H1 (cell line): ENCODE measurements at regions not wholly inside any gene's neighbourhood (a gene's known extent, or its start where the extent isn't known, plus 50 kb on each side); places are given as distances from the start of the nearest gene placed in this dataset.

Experiments used
- CTCF ChIA-PET: fragments of 300-600 bp; sonication (Branson Sonifier 250); formaldehyde crosslinking; loops from one replicate; lab custom pipeline; 2021; ENCODE audit not compliant: partially characterized antibody; lab: Charles Lee
- POLR2A ChIA-PET: fragments of 300-600 bp; sonication (Branson Sonifier 250); formaldehyde crosslinking; loops from one replicate; lab custom pipeline; 2021; ENCODE audit warnings: inconsistent platforms; ENCODE audit not compliant: partially characterized antibody; lab: Charles Lee
- DNase-seq, 2 experiments: peaks; one replicate each; pipeline versions ENCODE4 v3.0.0 to v3.0.0-alpha.2; 2010 to 2022; ENCODE audit warnings: low spot score in 2 of 2, low read depth in 1 of 2, mixed read lengths in 1 of 2
- FAIRE-seq: peaks from 2 replicates; lab custom pipeline; 2011; peaks lifted over from hg19 to GRCh38; lab: Jason Lieb, UNC
- H2AFZ ChIP-seq: 2 replicates; pipeline ENCODE4 v1.8.1; 2012; ENCODE audit warnings: low read length, inconsistent platforms
- H2AK5ac ChIP-seq: 2 replicates; pipeline ENCODE4 v1.6.1; 2013; ENCODE audit warnings: low read depth, low read length
- H2BK120ac ChIP-seq: replicated peaks from 2 replicates; pipeline ENCODE3; 2013; ENCODE audit warnings: low read depth, low read length, inconsistent platforms
- H2BK12ac ChIP-seq: 2 replicates; pipeline ENCODE4 v1.6.1; 2013; ENCODE audit warnings: low read depth, low read length
- H2BK15ac ChIP-seq: 2 replicates; pipeline ENCODE4 v1.6.1; 2013; ENCODE audit warnings: low read length
- H2BK20ac ChIP-seq: 2 replicates; pipeline ENCODE4 v1.6.1; 2013; ENCODE audit warnings: low read length
- H2BK5ac ChIP-seq: 2 replicates; pipeline ENCODE4 v1.6.1; 2013; ENCODE audit warnings: low read depth, low read length
- H3K14ac ChIP-seq: 2 replicates; pipeline ENCODE4 v1.6.1; 2013; ENCODE audit warnings: inconsistent platforms; ENCODE audit not compliant: insufficient read length
- H3K18ac ChIP-seq: 2 replicates; pipeline ENCODE4 v1.6.1; 2013; ENCODE audit warnings: low read length; ENCODE audit errors: extremely low read depth
- H3K23ac ChIP-seq: 2 replicates; pipeline ENCODE4 v1.6.1; 2013; ENCODE audit warnings: inconsistent platforms; ENCODE audit not compliant: insufficient read length
- H3K23me2 ChIP-seq: 2 replicates; pipeline ENCODE4 v1.6.1; 2013; ENCODE audit warnings: low read depth, low read length
- H3K27ac ChIP-seq: 2 replicates; pipeline ENCODE4 v1.6.1; 2011; ENCODE audit warnings: low read depth, low read length, inconsistent platforms
- H3K27me3 ChIP-seq, 4 experiments: replicated peaks in 1 of 4; 1 replicate in 1 of 4; 2 replicates in 3 of 4; pipeline versions ENCODE4 v1.6.1 to v1.8.1; 2011 to 2013; ENCODE audit warnings: low read length in 3 of 4, mild to moderate bottlenecking in 3 of 4, inconsistent platforms in 2 of 4, mixed read lengths in 2 of 4, moderate library complexity in 1 of 4; ENCODE audit not compliant: control insufficient read depth in 3 of 4, insufficient read depth in 3 of 4; ENCODE audit errors: extremely low read depth in 1 of 4
- H3K36me3 ChIP-seq, 4 experiments: 2 replicates each; pipeline versions ENCODE4 v1.6.1 to v1.8.1; 2011 to 2013; ENCODE audit warnings: mild to moderate bottlenecking in 4 of 4, low read length in 3 of 4, moderate library complexity in 2 of 4, control low read depth in 1 of 4, inconsistent platforms in 1 of 4; ENCODE audit not compliant: insufficient read depth in 4 of 4, control insufficient read depth in 2 of 4
- H3K4ac ChIP-seq: replicated peaks from 2 replicates; pipeline ENCODE3; 2013; ENCODE audit warnings: low read length, low read depth, mixed read lengths, inconsistent platforms; ENCODE audit not compliant: insufficient read length
- H3K4me1 ChIP-seq, 4 experiments: replicated peaks in 1 of 4; 1 replicate in 1 of 4; 2 replicates in 3 of 4; pipeline versions ENCODE4 v1.6.1 to v1.8.1; 2011 to 2013; ENCODE audit warnings: low read length in 3 of 4, inconsistent platforms in 2 of 4, mixed read lengths in 1 of 4; ENCODE audit not compliant: insufficient read depth in 4 of 4, control insufficient read depth in 3 of 4
- H3K4me2 ChIP-seq, 2 experiments: 2 replicates each; pipeline versions ENCODE4 v1.6.1 to v1.8.1; 2011 to 2013; ENCODE audit warnings: low read depth in 2 of 2, low read length in 2 of 2, control low read depth in 1 of 2, inconsistent platforms in 1 of 2, mild to moderate bottlenecking in 1 of 2; ENCODE audit not compliant: insufficient read depth in 1 of 2
- H3K4me3 ChIP-seq, 4 experiments: fragments of 200-600, 300-600 bp in 1 of 4; sonication (generic), shearing (Covaris generic), sonication (Bioruptor Twin) in 1 of 4; 2 replicates each; pipeline versions ENCODE4 v1.5.1 to v1.8.1; 2011 to 2016; ENCODE audit warnings: low read length in 4 of 4, low read depth in 3 of 4, control low read depth in 2 of 4, inconsistent platforms in 2 of 4, mild to moderate bottlenecking in 2 of 4, mixed read lengths in 1 of 4, moderate library complexity in 1 of 4; ENCODE audit not compliant: insufficient read depth in 2 of 4; ENCODE audit errors: extremely low read depth in 1 of 4
- H3K56ac ChIP-seq: replicated peaks from 2 replicates; pipeline ENCODE3; 2013; ENCODE audit warnings: low read depth, mild to moderate bottlenecking, mixed read lengths, low read length, inconsistent platforms; ENCODE audit not compliant: insufficient read length
- H3K79me1 ChIP-seq: 2 replicates; pipeline ENCODE4 v1.6.1; 2013; ENCODE audit warnings: low read depth, low read length, control low read depth
- H3K79me2 ChIP-seq, 2 experiments: 2 replicates each; pipeline versions ENCODE4 v1.6.1 to v1.8.1; 2012 to 2013; ENCODE audit warnings: low read length in 2 of 2, mild to moderate bottlenecking in 2 of 2, inconsistent platforms in 1 of 2; ENCODE audit not compliant: insufficient read depth in 2 of 2, control insufficient read depth in 1 of 2
- H3K9ac ChIP-seq, 4 experiments: replicated peaks in 1 of 4; 1 replicate in 1 of 4; 2 replicates in 3 of 4; pipeline versions ENCODE4 v1.6.1 to v1.8.1; 2011 to 2013; ENCODE audit warnings: low read depth in 3 of 4, low read length in 3 of 4, control low read depth in 2 of 4, mild to moderate bottlenecking in 2 of 4, moderate library complexity in 2 of 4, inconsistent platforms in 1 of 4; ENCODE audit errors: extremely low read depth in 1 of 4
- H3K9me3 ChIP-seq, 2 experiments: 2 replicates each; pipeline versions ENCODE4 v1.6.1 to v1.8.1; 2012 to 2013; ENCODE audit warnings: mild to moderate bottlenecking in 2 of 2, moderate library complexity in 2 of 2, control low read depth in 1 of 2, inconsistent platforms in 1 of 2, low read depth in 1 of 2, low read length in 1 of 2, mixed read lengths in 1 of 2; ENCODE audit not compliant: insufficient read depth in 2 of 2
- H4K20me1 ChIP-seq, 2 experiments: replicated peaks in 1 of 2; 2 replicates each; pipeline versions ENCODE3 to v1.8.1; 2011 to 2013; ENCODE audit warnings: inconsistent platforms in 2 of 2, low read length in 2 of 2, mild to moderate bottlenecking in 1 of 2; ENCODE audit not compliant: insufficient read depth in 2 of 2, control insufficient read depth in 1 of 2
- H4K5ac ChIP-seq: 2 replicates; pipeline ENCODE4 v1.6.1; 2013; ENCODE audit warnings: low read length, low read depth, mixed read lengths, inconsistent platforms; ENCODE audit not compliant: insufficient read length
- H4K8ac ChIP-seq: 2 replicates; pipeline ENCODE4 v1.8.0; 2013; ENCODE audit warnings: mild to moderate bottlenecking, moderate library complexity, low read length, inconsistent platforms; ENCODE audit not compliant: insufficient read depth; ENCODE audit errors: extremely low read depth
- H4K91ac ChIP-seq: replicated peaks from 2 replicates; pipeline ENCODE3; 2013; ENCODE audit warnings: low read length, mixed read lengths, inconsistent platforms; ENCODE audit not compliant: insufficient read length
- ATF2 ChIP-seq: IDR thresholded peaks from 2 replicates; pipeline ENCODE4 v1.6.1; 2012; ENCODE audit warnings: low read length, inconsistent platforms
- CBX5 ChIP-seq: fragments of 300-800, 300-1000 bp; sonication (generic); IDR thresholded peaks from 2 replicates; pipeline ENCODE4 v1.7.1; 2016; ENCODE audit warnings: antibody characterized with exemption, low read length, low read depth
- CTCF ChIP-seq, 3 experiments: IDR thresholded peaks; 1 replicate in 2 of 3; 2 replicates in 1 of 3; pipeline versions ENCODE4 v1.5.1 to v1.6.1; 2011; ENCODE audit warnings: low read length in 3 of 3, mild to moderate bottlenecking in 3 of 3, inconsistent platforms in 2 of 3, low read depth in 1 of 3, moderate library complexity in 1 of 3; ENCODE audit not compliant: insufficient read depth in 1 of 3; ENCODE audit errors: control extremely low read depth in 1 of 3
- KDM5A ChIP-seq: fragments of 200-600 bp; IDR thresholded peaks from 2 replicates; pipeline ENCODE4 v1.7.1; 2012; ENCODE audit warnings: mild to moderate bottlenecking, low read length, inconsistent platforms, mixed read lengths
- MAFK ChIP-seq: IDR thresholded peaks from 2 replicates; pipeline ENCODE4 v1.6.1; 2012; ENCODE audit warnings: low read depth, mild to moderate bottlenecking, improper control_type of control experiment, low read length
- PHF8 ChIP-seq: fragments of 200-600 bp; sonication (generic); conservative IDR thresholded peaks from 2 replicates; pipeline ENCODE4 v1.7.1; 2012; ENCODE audit warnings: low read depth, mild to moderate bottlenecking, inconsistent platforms, low read length, moderate library complexity
- RBBP5 ChIP-seq: IDR thresholded peaks from 2 replicates; pipeline ENCODE4 v1.7.1; 2012; ENCODE audit warnings: low read depth, mild to moderate bottlenecking, inconsistent platforms, low read length, moderate library complexity, borderline replicate concordance
- SIRT6 ChIP-seq: IDR thresholded peaks from one replicate; pipeline ENCODE4 v1.7.1; 2012; ENCODE audit warnings: low read length, inconsistent platforms
- TEAD4 ChIP-seq: IDR thresholded peaks from 2 replicates; pipeline ENCODE4 v1.6.1; 2012; ENCODE audit warnings: low read depth, low read length, inconsistent platforms, mixed read lengths
- YY1 ChIP-seq: IDR thresholded peaks from 2 replicates; pipeline ENCODE4 v1.6.1; 2011; ENCODE audit warnings: low read depth, mild to moderate bottlenecking, low read length
- whole genome bisulfite sequencing, 2 experiments: shearing (Covaris generic) in 1 of 2; methylation state at CpG; one replicate each; pipeline versions ENCODE4 v1.1.6 to v1.1.7; 2013 to 2015; ENCODE audit warnings: low lambda C conversion rate in 2 of 2, mixed read lengths in 2 of 2, inconsistent platforms in 1 of 2, low coverage in 1 of 2, missing lambda C conversion rate in 1 of 2; ENCODE audit not compliant: insufficient replicate concordance in 2 of 2, insufficient coverage in 1 of 2, insufficient read length in 1 of 2; ENCODE audit errors: extremely low coverage in 1 of 2, missing lambda C conversion rate in 1 of 2; 5-methylcytosine and 5-hydroxymethylcytosine counted together

GRCh38 chr12:47023311-47023710, 56.1 kb upstream of the PCED1B start:
- Histone ChIP-seq H3K4me1 (no peaks in the 10 kb centered on the region), H4K91ac (no peak overlapping the region), H3K18ac (no peak overlapping the region), H4K5ac (no peak overlapping the region), H3K23me2 (no peaks in the 10 kb centered on the region; the same call in 1 of the 2 replicates), H3K79me1 (no peaks in the 10 kb centered on the region), H3K23ac (no peak overlapping the region), H3K4me3 (no peak overlapping the region), H2BK5ac (no peak overlapping the region), H2AFZ (no peak overlapping the region), H2BK15ac (no peak overlapping the region), H2BK120ac (no peak overlapping the region), H2BK12ac (no peak overlapping the region), H4K20me1 (no peaks in the 10 kb centered on the region), H2BK20ac (no peak overlapping the region), H3K9ac (no peak overlapping the region), H4K8ac (no peak overlapping the region), H3K9me3 (no peaks in the 10 kb centered on the region), H3K36me3 (no peaks in the 10 kb centered on the region), H3K14ac (no peak overlapping the region), H3K27ac (no peak overlapping the region), H3K27me3 (no peaks in the 10 kb centered on the region; a peak in 1 of 7 replicates), H3K4me2 (no peak overlapping the region), H3K56ac (no peak overlapping the region), H2AK5ac (no peak overlapping the region), H3K79me2 (no peaks in the 10 kb centered on the region), H3K4ac (no peak overlapping the region)
- FAIRE-seq (no peak), DNase-seq (no peak)
- ChIA-PET CTCF (interaction anchor here (0.7 to 2.6 kb wide), 3 partner anchors 9 to 60 kb away, joined by 3 to 12 read pairs (median 5); no protein-coding TSS in a partner anchor), POLR2A (no interaction called here)
- 78% methylated on average over 3 of the region's 3 CpGs; no CpG with 5 or more reads in 1 of the 2 experiments for WGBS, 2 experiments
- TF ChIP-seq CBX5 (no peak), YY1 (no peak), SIRT6 (no peak), MAFK (no peak), TEAD4 (no peak), KDM5A (no peak), RBBP5 (no peak), CTCF (IDR thresholded peaks at IDR 0.05; ENCODE audit: control extremely low read depth in 1 of 3, insufficient read depth in 1 of 3, low read depth in 1 of 3, low read length in 3 of 3) (no peak), PHF8 (no peak), ATF2 (no peak)
